ENCODE measurements at regions not wholly inside any gene's neighbourhood (a gene's known extent, or its start where the extent isn't known, plus 50 kb on each side); places are given as distances from the start of the nearest gene placed in this dataset.

DNA sequence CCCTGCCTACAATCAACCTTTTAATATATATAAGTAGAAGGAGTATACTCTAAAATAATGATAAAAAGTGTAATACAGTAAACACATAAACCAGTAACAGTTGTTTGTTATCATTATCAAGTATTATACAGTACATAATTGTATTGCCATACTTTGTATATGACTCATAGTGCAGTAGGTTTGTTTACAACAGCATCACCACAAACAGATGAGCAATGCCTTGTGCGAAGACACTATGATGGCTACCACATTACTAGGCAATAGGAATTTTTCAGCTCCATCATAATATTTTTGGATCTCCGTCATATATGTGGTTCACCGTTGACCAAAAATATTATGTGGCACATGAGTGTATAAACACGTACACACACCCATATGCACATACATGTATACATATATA is 69.7 kb upstream of the APC start:
- TF ChIP-seq POLR2A (IDR thresholded peaks at IDR 0.05; ENCODE audit: low read depth, low read length): no peak
- TF ChIP-seq TAF1 (IDR thresholded peaks at IDR 0.05; ENCODE audit: borderline replicate concordance, low read depth, low read length): no peak
- no peak for TF ChIP-seq POLR2AphosphoS5 (IDR thresholded peaks at IDR 0.05; ENCODE audit: low read depth, low read length)
